D721Med (cell line): ENCODE measurements at regions not wholly inside any gene's neighbourhood (a gene's known extent, or its start where the extent isn't known, plus 50 kb on each side); places are given as distances from the start of the nearest gene placed in this dataset.

ENCODE experiments used
- DNase-seq: peaks from one replicate; pipeline ENCODE4 v3.0.0; 2011; ENCODE audit warnings: low spot score; ENCODE audit not compliant: insufficient read length
- FAIRE-seq: peaks from 2 replicates; lab custom pipeline; 2011; peaks lifted over from hg19 to GRCh38; lab: Jason Lieb, UNC
- CTCF ChIP-seq: IDR thresholded peaks from 2 replicates; pipeline ENCODE4 v1.5.1; 2012; ENCODE audit warnings: mild to moderate bottlenecking, control low read depth; ENCODE audit not compliant: insufficient read depth; ENCODE audit errors: missing control alignments

DNA sequence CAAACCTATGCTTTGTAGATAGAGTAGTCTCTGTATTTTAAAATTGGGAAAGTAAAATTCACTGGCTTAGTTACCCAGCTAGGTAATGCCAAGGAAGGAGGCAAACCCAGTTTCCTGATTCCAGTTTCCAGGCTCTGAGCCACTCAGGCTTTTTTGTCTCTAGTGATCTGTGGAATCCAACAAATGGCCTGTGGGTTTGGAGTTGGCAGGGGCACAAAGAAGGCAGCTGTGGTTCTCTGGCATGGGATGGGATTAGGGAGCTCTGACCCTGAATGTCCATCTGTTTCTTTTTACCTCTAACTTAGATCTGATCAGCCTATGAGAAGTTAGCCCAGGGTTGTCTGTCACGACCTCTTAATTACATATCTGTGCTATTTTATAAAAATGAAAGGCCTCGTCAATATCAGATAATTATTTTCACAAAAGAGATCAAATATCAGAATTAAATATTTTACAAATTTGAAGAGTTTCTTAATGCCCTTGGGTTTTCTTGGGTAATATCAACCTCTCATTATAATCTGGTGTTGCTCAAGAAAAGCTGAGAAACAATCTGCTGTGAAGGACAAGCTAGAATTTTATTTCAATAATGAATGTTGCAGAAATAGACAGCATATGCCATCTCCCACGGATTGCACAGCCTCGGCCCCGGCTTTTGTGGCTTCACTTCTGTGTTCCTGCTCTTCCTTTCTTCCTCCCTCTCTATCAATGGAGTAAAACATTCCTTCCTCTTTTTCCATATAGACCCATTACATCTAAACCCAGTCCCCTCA lies 63.7 kb upstream of the DAZL start:
- DNase-seq, result no peak
- TF ChIP-seq CTCF, result no peak
- no peak for FAIRE-seq

GRCh38 chr3:16670191-16670590 lies 65.0 kb upstream of the DAZL start:
- DNase-seq (no peak), FAIRE-seq (no peak)
- no peak for TF ChIP-seq CTCF

DNA sequence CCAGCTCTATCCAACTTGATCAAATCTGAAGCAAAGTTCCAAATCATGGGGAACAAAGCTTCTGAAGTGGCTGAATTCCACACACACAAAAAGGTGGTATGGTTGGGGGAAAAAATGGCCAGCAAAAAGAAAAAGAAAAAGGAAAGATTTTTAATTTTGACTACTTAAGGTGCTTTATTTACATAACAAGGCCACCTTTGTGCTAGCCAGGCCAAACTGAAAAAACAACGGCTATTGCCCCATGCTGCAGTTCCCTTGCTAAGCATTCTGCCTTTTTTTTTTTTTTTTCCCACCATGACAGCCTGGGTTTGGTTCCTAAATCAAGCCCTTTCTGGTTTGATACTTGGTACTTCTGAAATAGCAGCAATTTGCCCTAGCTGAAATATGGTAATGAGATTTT lies 66.5 kb upstream of the DAZL start:
- no peak for TF ChIP-seq CTCF
- FAIRE-seq (no peak), DNase-seq (no peak)

DNA sequence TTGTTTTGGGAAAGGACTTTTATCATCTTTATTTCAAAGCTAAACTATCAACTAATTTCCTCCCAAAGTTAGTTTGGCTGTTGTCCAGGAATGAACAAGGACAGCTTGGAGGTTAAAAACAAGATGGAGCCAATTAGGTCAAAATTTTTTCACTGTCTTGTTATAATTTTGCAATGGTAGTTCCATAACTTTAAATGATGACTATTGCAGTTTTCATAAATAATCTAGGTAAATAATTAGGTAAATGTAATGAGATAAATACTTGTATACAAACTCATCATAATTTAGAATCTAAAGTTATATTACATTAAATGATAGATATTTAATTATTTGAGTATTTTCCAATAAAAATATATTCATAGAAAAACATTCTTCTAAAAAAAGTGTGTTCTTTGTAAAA lies 68.3 kb upstream of the DAZL start:
- DNase-seq (no peak), FAIRE-seq (no peak)

DNA sequence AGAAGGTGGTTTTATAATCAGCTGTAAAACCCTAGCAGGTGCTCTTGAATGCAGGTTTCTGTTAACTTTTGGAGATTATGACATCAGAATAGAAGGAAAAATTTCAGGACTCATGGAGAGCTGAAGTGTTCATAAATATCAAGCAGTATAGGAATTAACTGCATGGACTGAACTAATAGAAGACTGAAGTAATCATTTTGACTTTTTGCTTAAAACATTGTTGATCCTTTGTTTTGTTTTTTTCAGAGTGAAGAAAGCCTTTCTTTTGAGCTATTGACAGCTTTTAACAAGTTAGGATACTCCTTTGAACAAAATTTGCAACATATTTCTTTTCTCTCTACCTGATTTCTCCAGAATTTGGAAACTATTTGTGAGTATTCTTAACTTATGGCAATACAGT lies 70.6 kb upstream of the DAZL start:
- TF ChIP-seq CTCF, result no peak
- FAIRE-seq, result peak; percentile 16

More for the DNA sequence above, 68.3 kb upstream of the DAZL start:
- no peak for TF ChIP-seq CTCF

DNA sequence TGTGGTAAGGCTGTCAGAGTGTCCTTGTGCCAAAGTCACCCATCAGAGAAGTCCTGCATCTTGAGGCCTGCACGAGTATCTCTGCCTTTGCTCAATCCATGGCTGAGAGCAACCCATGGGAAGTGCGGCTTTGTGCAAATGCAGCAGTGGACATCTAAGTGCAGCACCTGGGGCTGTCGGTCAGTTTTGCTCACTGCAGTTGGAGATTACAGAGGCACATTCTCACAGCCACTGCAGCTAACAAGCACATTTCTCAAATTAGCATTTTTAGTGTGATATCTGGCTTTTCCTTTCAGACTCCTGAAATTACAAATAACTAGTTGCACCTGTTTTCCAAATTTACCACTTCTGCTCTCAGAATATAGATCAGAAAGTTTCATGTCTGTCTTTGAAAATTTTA lies 81.5 kb upstream of the DAZL start:
- no peak for FAIRE-seq
- no peak for DNase-seq
- no peak for TF ChIP-seq CTCF

More for the DNA sequence above, 70.6 kb upstream of the DAZL start:
- DNase-seq, result no peak

GRCh38 chr3:16687221-16687620 lies 82.0 kb upstream of the DAZL start:
- TF ChIP-seq CTCF, result no peak
- FAIRE-seq, result no peak

More at GRCh38 chr3:16687221-16687620, 82.0 kb upstream of the DAZL start:
- no peak for DNase-seq
